ENCODE measurements at regions not wholly inside any gene's neighbourhood (a gene's known extent, or its start where the extent isn't known, plus 50 kb on each side); places are given as distances from the start of the nearest gene placed in this dataset.

DNA sequence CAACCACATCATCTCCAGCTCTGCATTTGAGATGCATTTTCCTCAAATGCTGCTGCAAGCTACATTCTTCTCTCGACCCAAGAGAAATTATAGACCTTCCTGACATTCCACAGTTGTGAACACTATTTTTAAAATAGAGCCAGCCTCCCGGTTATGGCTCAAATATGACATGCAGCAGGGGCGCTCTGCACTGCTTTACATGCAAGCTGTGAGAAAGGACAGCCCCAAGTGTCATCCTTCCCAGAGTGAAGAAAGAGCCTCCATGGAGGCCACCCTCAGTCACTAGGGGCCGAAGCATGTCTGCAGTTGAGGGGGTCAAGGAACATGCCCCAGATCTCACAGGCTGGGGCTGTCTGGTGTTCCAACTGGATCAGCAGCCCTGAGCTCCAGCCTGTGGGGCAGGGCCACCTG is 63.9 kb upstream of the CHST15 start:
- Histone ChIP-seq H3K27ac (no peak overlapping the region), H3K4me3 (no peak overlapping the region), H3F3A (ENCODE audit: low read depth) (peaks cover 4% of the 10 kb centered on the region), H3K9me3 (ENCODE audit: low read depth) (no peaks in the 10 kb centered on the region), H3K79me2 (ENCODE audit: low read depth) (no peaks in the 10 kb centered on the region), H2AFZ (replicated peaks) (no peak overlapping the region), H3K36me3 (no peaks in the 10 kb centered on the region), H4K20me1 (ENCODE audit: low read depth) (no peaks in the 10 kb centered on the region), H3K27me3 (peaks cover 13% of the 10 kb centered on the region), H3K9ac (no peak overlapping the region), H3K4me2 (no peak overlapping the region), H3K4me1 (peaks cover 6% of the 10 kb centered on the region)
- DNase-seq (ENCODE audit: low spot score), result no peak
- Mint-ChIP-seq H3K9me3 (peaks cover 3% of the 10 kb centered on the region), H3K4me3 (no peak overlapping the region), H3K4me1 (peaks cover 11% of the 10 kb centered on the region), H3K27me3 (ENCODE audit: insufficient read depth, low read depth) (peaks cover 6% of the 10 kb centered on the region), H3K36me3 (no peaks in the 10 kb centered on the region), H3K27ac (no peak overlapping the region)
- no peak for TF ChIP-seq EZH2 (IDR thresholded peaks at IDR 0.05)
- TF ChIP-seq EZH2phosphoT487 (IDR thresholded peaks at IDR 0.05), result no peak
- no peak for TF ChIP-seq CTCF (IDR thresholded peaks at IDR 0.05)

GRCh38 chr10:124156524-124157260 is 63.3 kb upstream of the CHST15 start:
- Histone ChIP-seq H3K27me3 (peaks cover 13% of the 10 kb centered on the region), H2AFZ (replicated peaks) (no peak overlapping the region), H3K9me3 (ENCODE audit: low read depth) (no peaks in the 10 kb centered on the region), H3K9ac (no peak overlapping the region), H4K20me1 (ENCODE audit: low read depth) (no peaks in the 10 kb centered on the region), H3K36me3 (no peaks in the 10 kb centered on the region), H3K27ac (no peak overlapping the region), H3K4me2 (no peak overlapping the region), H3K79me2 (ENCODE audit: low read depth) (no peaks in the 10 kb centered on the region), H3K4me1 (peaks cover 10% of the 10 kb centered on the region), H3K4me3 (no peak overlapping the region), H3F3A (ENCODE audit: low read depth) (peaks cover 4% of the 10 kb centered on the region)
- Mint-ChIP-seq H3K27me3 (ENCODE audit: insufficient read depth, low read depth) (peaks cover 6% of the 10 kb centered on the region), H3K4me1 (peaks cover 12% of the 10 kb centered on the region), H3K4me3 (no peak overlapping the region), H3K36me3 (no peaks in the 10 kb centered on the region), H3K27ac (no peak overlapping the region), H3K9me3 (peaks cover 3% of the 10 kb centered on the region)
- DNase-seq (ENCODE audit: low spot score), result no peak
- TF ChIP-seq EZH2phosphoT487 (IDR thresholded peaks at IDR 0.05) (no peak), CTCF (IDR thresholded peaks at IDR 0.05) (peak; percentile 7)

- H3K4me3 ChIP-seq, result no peak overlapping the region
- H3K27ac ChIP-seq, result no peak overlapping the region
- no peaks in the 10 kb centered on the region for H3K9me3 ChIP-seq (ENCODE audit: low read depth)
- no peak for TF ChIP-seq EZH2phosphoT487 (IDR thresholded peaks at IDR 0.05)
- TF ChIP-seq CTCF (IDR thresholded peaks at IDR 0.05), result no peak
- TF ChIP-seq EZH2 (IDR thresholded peaks at IDR 0.05), result no peak
- no peak overlapping the region for H3K4me2 ChIP-seq
- H4K20me1 ChIP-seq (ENCODE audit: low read depth), result no peaks in the 10 kb centered on the region
- H3K9me3 Mint-ChIP-seq, result peaks cover 3% of the 10 kb centered on the region
- no peak overlapping the region for H2AFZ ChIP-seq (replicated peaks)
- H3K9ac ChIP-seq, result no peak overlapping the region
- no peaks in the 10 kb centered on the region for H3K36me3 ChIP-seq
- no peaks in the 10 kb centered on the region for H3K36me3 Mint-ChIP-seq
- peak overlapping the region; percentile 9 for H3K27ac Mint-ChIP-seq
- peaks cover 6% of the 10 kb centered on the region for H3K27me3 Mint-ChIP-seq (ENCODE audit: insufficient read depth, low read depth)
- H3K4me1 Mint-ChIP-seq, result peaks cover 19% of the 10 kb centered on the region
- DNase-seq (ENCODE audit: low spot score), result no peak
- no peak overlapping the region for H3K4me3 Mint-ChIP-seq
- peaks cover 13% of the 10 kb centered on the region for H3K27me3 ChIP-seq
- H3F3A ChIP-seq (ENCODE audit: low read depth), result peaks cover 4% of the 10 kb centered on the region
- H3K79me2 ChIP-seq (ENCODE audit: low read depth), result no peaks in the 10 kb centered on the region
- peaks cover 18% of the 10 kb centered on the region for H3K4me1 ChIP-seq
Measured at GRCh38 chr10:124155781-124156435, 62.5 kb upstream of the CHST15 start.
